ENCODE measurements at regions not wholly inside any gene's neighbourhood (a gene's known extent, or its start where the extent isn't known, plus 50 kb on each side); places are given as distances from the start of the nearest gene placed in this dataset.

GRCh38 chr20:52441710-52442109 is 250.1 kb upstream of the ZFP64 start (continued):
- no peak for TF ChIP-seq HDGF (IDR thresholded peaks at IDR 0.05)
- TF ChIP-seq BACH1 (IDR thresholded peaks at IDR 0.05; ENCODE audit: borderline replicate concordance): no peak
- TF ChIP-seq GATAD2B (conservative IDR thresholded peaks at IDR 0.05; ENCODE audit: low read depth): no peak
- no peak for TF ChIP-seq EED (IDR thresholded peaks at IDR 0.05; ENCODE audit: low read depth)
- no peak for TF ChIP-seq SMC3 (IDR thresholded peaks at IDR 0.05; ENCODE audit: borderline replicate concordance, low read length)
- TF ChIP-seq CHD2 (IDR thresholded peaks at IDR 0.05; ENCODE audit: borderline replicate concordance, low read depth, low read length): no peak
- TF ChIP-seq ZSCAN29 (IDR thresholded peaks at IDR 0.05): no peak
- no peak for TF ChIP-seq ZBTB4 (CRISPR knock-in tag; IDR thresholded peaks at IDR 0.05)
- no peak for TF ChIP-seq NR2C1 (IDR thresholded peaks at IDR 0.05)
- TF ChIP-seq E2F4 (IDR thresholded peaks at IDR 0.05; ENCODE audit: low read depth, low read length): no peak
- TF ChIP-seq FOS (IDR thresholded peaks at IDR 0.05; ENCODE audit: borderline replicate concordance, extremely low read depth, insufficient read length): no peak

DNA sequence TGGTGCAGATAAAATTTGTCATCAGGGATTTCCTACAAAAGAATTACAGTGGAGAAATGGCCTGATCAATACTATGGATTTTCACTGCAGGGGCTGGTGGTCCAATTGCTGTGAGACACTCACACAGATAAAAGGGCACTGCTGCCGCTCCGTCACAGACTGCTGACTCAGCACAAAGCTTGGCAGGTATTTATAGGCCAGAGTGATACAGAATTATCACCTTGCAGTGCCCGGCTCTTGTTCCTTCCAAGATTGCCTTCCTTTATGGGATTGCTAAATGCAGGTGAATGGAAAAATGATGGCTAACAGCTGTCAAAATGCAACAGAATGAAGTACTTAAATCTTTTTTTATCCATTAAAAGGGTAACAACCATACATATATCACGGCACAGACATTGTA is 247.8 kb upstream of the ZFP64 start:
- Histone ChIP-seq H3K79me2 (ENCODE audit: control insufficient read depth, insufficient read depth, low read length) (no peaks in the 10 kb centered on the region), H3K27me3 (replicated peaks in 1 of 2; ENCODE audit: control insufficient read depth in 2 of 2, insufficient read depth in 2 of 2, low read length in 1 of 2) (no peaks in the 10 kb centered on the region), H3K9me3 (replicated peaks; ENCODE audit: control insufficient read depth, insufficient read depth, low read length) (no peaks in the 10 kb centered on the region), H3K4me3 (no peak overlapping the region), H3K27ac (ENCODE audit: control insufficient read depth, insufficient read depth) (no peak overlapping the region), H4K20me1 (ENCODE audit: control insufficient read depth, insufficient read depth) (no peaks in the 10 kb centered on the region), H3K36me3 (ENCODE audit: control insufficient read depth in 2 of 2, insufficient read depth in 2 of 2, low read length in 1 of 2) (no peaks in the 10 kb centered on the region), H2AFZ (ENCODE audit: control insufficient read depth, low read depth, low read length) (no peak overlapping the region), H3K9ac (ENCODE audit: control insufficient read depth, insufficient read depth, low read length) (no peak overlapping the region), H3K4me1 (ENCODE audit: control insufficient read depth, insufficient read depth, low read length) (no peaks in the 10 kb centered on the region), H3K4me2 (ENCODE audit: control insufficient read depth, insufficient read depth) (no peak overlapping the region)
- ChIA-PET RAD21 (ENCODE audit: unreplicated experiment) (no interaction called here), CTCF (no interaction called here), SMC1A (ENCODE audit: uncharacterized antibody, unreplicated experiment) (no interaction called here), POLR2A (no interaction called here)
- in situ Hi-C loops (cut with MboI): no loop called here
- no peak for FAIRE-seq
- no peak for ATAC-seq
- DNase-seq (ENCODE audit: low read depth, low spot score): no peak
- no TSS peak for BruUV-seq (replicated peaks)
- intact Hi-C loops (cut with micrococcal nuclease; ENCODE audit: unreplicated experiment): no loop called here
- TF ChIP-seq IRF4 (IDR thresholded peaks at IDR 0.05; ENCODE audit: low read depth, low read length) (no peak), E2F8 (IDR thresholded peaks at IDR 0.05; ENCODE audit: low read depth, partially characterized antibody) (no peak), CHD2 (IDR thresholded peaks at IDR 0.05; ENCODE audit: borderline replicate concordance, low read depth, low read length) (no peak), EP300 (IDR thresholded peaks at IDR 0.05; ENCODE audit: borderline replicate concordance in 1 of 2, control insufficient read depth in 1 of 2, low read depth in 2 of 2, low read length in 2 of 2) (no peak), ESRRA (IDR thresholded peaks at IDR 0.05; ENCODE audit: low read length) (no peak), HDGF (IDR thresholded peaks at IDR 0.05) (no peak), ZBED1 (IDR thresholded peaks at IDR 0.05; ENCODE audit: borderline replicate concordance) (no peak), SPI1 (IDR thresholded peaks at IDR 0.05; ENCODE audit: borderline replicate concordance, insufficient read depth, low read depth, low read length) (no peak), BCL11A (IDR thresholded peaks at IDR 0.05; ENCODE audit: low read depth, low read length) (no peak), ZNF622 (IDR thresholded peaks at IDR 0.05) (no peak), RUNX3 (IDR thresholded peaks at IDR 0.05; ENCODE audit: low read length) (no peak)
- 41% methylated on average over 4 of the region's 4 CpGs for WGBS (ENCODE audit: insufficient coverage, insufficient replicate concordance, low lambda C conversion rate, missing lambda C conversion rate)

All from GM12878 (cell line).